H1 (cell line): ENCODE measurements at regions not wholly inside any gene's neighbourhood (a gene's known extent, or its start where the extent isn't known, plus 50 kb on each side); places are given as distances from the start of the nearest gene placed in this dataset.

ENCODE experiments used
- TAF1 ChIP-seq: IDR thresholded peaks from 2 replicates; pipeline ENCODE4 v1.6.1; 2011; ENCODE audit warnings: mild to moderate bottlenecking, low read depth, low read length
- YY1 ChIP-seq: IDR thresholded peaks from 2 replicates; pipeline ENCODE4 v1.6.1; 2011; ENCODE audit warnings: low read depth, mild to moderate bottlenecking, low read length
- TF ChIP-seq, protein P1 (sequence below), 3 experiments: IDR thresholded peaks; 1 replicate in 2 of 3; 2 replicates in 1 of 3; pipeline versions ENCODE4 v1.5.1 to v1.6.1; 2011; ENCODE audit warnings: low read length in 3 of 3, mild to moderate bottlenecking in 3 of 3, inconsistent platforms in 2 of 3, low read depth in 1 of 3, moderate library complexity in 1 of 3; ENCODE audit not compliant: insufficient read depth in 1 of 3; ENCODE audit errors: control extremely low read depth in 1 of 3

DNA sequence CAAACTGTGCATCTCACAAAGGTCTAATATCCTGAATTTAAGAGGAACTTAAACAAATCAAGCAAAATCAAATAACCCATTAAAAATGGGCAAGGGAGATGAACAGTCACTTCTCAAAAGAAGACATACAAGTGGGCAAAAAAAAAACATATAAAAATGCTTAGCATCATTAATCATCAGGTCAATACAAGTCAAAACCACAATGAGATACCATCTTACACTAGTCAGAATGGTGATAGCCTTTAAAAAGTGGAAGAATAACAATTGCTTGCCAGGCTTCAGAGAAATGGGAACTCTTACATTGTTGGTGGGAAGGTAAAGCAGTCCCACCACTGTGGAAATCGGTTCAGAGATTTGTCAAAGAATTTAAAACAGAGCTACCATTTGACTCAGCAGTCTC lies 646.7 kb upstream of the PTCHD4 start:
- TF ChIP-seq, protein P1, sequence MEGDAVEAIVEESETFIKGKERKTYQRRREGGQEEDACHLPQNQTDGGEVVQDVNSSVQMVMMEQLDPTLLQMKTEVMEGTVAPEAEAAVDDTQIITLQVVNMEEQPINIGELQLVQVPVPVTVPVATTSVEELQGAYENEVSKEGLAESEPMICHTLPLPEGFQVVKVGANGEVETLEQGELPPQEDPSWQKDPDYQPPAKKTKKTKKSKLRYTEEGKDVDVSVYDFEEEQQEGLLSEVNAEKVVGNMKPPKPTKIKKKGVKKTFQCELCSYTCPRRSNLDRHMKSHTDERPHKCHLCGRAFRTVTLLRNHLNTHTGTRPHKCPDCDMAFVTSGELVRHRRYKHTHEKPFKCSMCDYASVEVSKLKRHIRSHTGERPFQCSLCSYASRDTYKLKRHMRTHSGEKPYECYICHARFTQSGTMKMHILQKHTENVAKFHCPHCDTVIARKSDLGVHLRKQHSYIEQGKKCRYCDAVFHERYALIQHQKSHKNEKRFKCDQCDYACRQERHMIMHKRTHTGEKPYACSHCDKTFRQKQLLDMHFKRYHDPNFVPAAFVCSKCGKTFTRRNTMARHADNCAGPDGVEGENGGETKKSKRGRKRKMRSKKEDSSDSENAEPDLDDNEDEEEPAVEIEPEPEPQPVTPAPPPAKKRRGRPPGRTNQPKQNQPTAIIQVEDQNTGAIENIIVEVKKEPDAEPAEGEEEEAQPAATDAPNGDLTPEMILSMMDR (IDR thresholded peaks at IDR 0.05; ENCODE audit: control extremely low read depth in 1 of 3, insufficient read depth in 1 of 3, low read depth in 1 of 3, low read length in 3 of 3): no peak
- TF ChIP-seq YY1: no peak
- no peak for TF ChIP-seq TAF1
